BJ (cell line): ENCODE measurements at regions not wholly inside any gene's neighbourhood (a gene's known extent, or its start where the extent isn't known, plus 50 kb on each side); places are given as distances from the start of the nearest gene placed in this dataset.

ENCODE experiments used
- CTCF ChIA-PET: fragments of 350-600 bp; formaldehyde crosslinking; extraction: SDS; loops from one replicate; lab custom pipeline; 2021; ENCODE audit warnings: antibody characterized with exemption, inconsistent platforms; lab: Yijun Ruan, JAX
- POLR2A ChIA-PET: fragments of 300-600 bp; sonication (Branson Sonifier 250); formaldehyde crosslinking; extraction: SDS; loops from one replicate; lab custom pipeline; 2021; ENCODE audit warnings: antibody characterized with exemption; lab: Charles Lee
- DNase-seq: peaks from one replicate; pipeline ENCODE4 v3.0.0-alpha.2; 2011; ENCODE audit warnings: low read depth
- H3K27me3 ChIP-seq: 2 replicates; pipeline ENCODE4 v1.6.0; 2011; ENCODE audit warnings: low read length; ENCODE audit not compliant: control insufficient read depth, insufficient read depth
- H3K36me3 ChIP-seq: 2 replicates; pipeline ENCODE4 v1.5.1; 2011; ENCODE audit warnings: low read length; ENCODE audit not compliant: control insufficient read depth, insufficient read depth
- H3K4me3 ChIP-seq: 2 replicates; pipeline ENCODE4 v1.5.1; 2011; ENCODE audit warnings: low read depth, mild to moderate bottlenecking, control low read depth, low read length
- CTCF ChIP-seq: IDR thresholded peaks from 2 replicates; pipeline ENCODE4 v1.5.1; 2011; ENCODE audit warnings: low read depth, mild to moderate bottlenecking, control low read depth, inconsistent platforms, low read length, moderate library complexity; ENCODE audit not compliant: insufficient read depth

GRCh38 chr6:151731313-151731712, 76.2 kb upstream of the ESR1 start:
- no peak overlapping the region for H3K4me3 ChIP-seq
- ChIA-PET CTCF (interaction anchor here (0.6 kb wide), 1 partner anchor 70 kb away, joined by 3 read pairs; no protein-coding TSS in a partner anchor), POLR2A (no interaction called here)
- H3K27me3 ChIP-seq = no peaks in the 10 kb centered on the region
- no peaks in the 10 kb centered on the region for H3K36me3 ChIP-seq
- TF ChIP-seq CTCF = no peak
- no peak for DNase-seq

GRCh38 chr6:151733680-151734320, 73.7 kb upstream of the ESR1 start:
- Histone ChIP-seq H3K27me3 (no peaks in the 10 kb centered on the region), H3K36me3 (no peaks in the 10 kb centered on the region), H3K4me3 (no peak overlapping the region)
- POLR2A ChIA-PET = no interaction called here
- CTCF ChIA-PET = no interaction called here
- TF ChIP-seq CTCF = no peak
- no peak for DNase-seq

- no peak for DNase-seq
- TF ChIP-seq CTCF = no peak
- H3K27me3 ChIP-seq = no peaks in the 10 kb centered on the region
- CTCF ChIA-PET = no interaction called here
- H3K36me3 ChIP-seq = no peaks in the 10 kb centered on the region
- POLR2A ChIA-PET = no interaction called here
- no peak overlapping the region for H3K4me3 ChIP-seq
Observed at GRCh38 chr6:151738267-151738666, 69.2 kb upstream of the ESR1 start.

- no peak for TF ChIP-seq CTCF
- no peaks in the 10 kb centered on the region for H3K27me3 ChIP-seq
- ChIA-PET POLR2A (no interaction called here), CTCF (interaction anchor here (0.9 kb wide), 1 partner anchor 51 kb away, joined by 3 read pairs; no protein-coding TSS in a partner anchor)
- H3K4me3 ChIP-seq = no peak overlapping the region
- H3K36me3 ChIP-seq = no peaks in the 10 kb centered on the region
- DNase-seq = no peak
Observed at GRCh38 chr6:151738960-151739359, 68.5 kb upstream of the ESR1 start.

- no peaks in the 10 kb centered on the region for H3K27me3 ChIP-seq
- no peak for DNase-seq
- H3K36me3 ChIP-seq = no peaks in the 10 kb centered on the region
- no peak overlapping the region for H3K4me3 ChIP-seq
- no peak for TF ChIP-seq CTCF
- POLR2A ChIA-PET = no interaction called here
- CTCF ChIA-PET = interaction anchor here (0.6 kb wide), 2 partner anchors 13 to 64 kb away, joined by 3 read pairs; no protein-coding TSS in a partner anchor
Observed at GRCh38 chr6:151740820-151741219, 66.7 kb upstream of the ESR1 start.
